ENCODE measurements at regions not wholly inside any gene's neighbourhood (a gene's known extent, or its start where the extent isn't known, plus 50 kb on each side); places are given as distances from the start of the nearest gene placed in this dataset.
"Not testable (repeated sequence)": the region's sequence is repeated elsewhere in the genome, so short reads cannot be mapped to it uniquely, and the experiment has no call there.

DNA sequence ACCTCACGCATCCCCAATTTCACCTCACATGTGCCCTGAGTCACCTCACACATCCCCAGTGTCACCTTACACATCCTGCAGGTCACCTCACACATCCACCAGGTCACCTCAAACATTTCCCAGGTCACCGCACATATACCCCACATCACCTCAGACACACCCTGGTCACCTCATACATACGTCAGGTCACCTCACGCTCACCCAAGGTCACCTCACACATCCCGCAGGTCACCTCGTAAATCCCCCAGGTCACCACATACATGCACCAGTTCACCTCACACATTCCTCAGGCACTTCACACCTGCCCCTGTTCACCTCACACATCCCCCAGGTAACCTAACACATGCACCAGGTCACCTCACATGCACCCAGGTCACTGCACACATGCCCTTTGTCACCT is 864.0 kb downstream of the TMEM121 start:
- 66% methylated on average over 6 of the region's 6 CpGs for WGBS, 2 donors
- no peaks in the 10 kb centered on the region for H3K27me3 ChIP-seq

DNA sequence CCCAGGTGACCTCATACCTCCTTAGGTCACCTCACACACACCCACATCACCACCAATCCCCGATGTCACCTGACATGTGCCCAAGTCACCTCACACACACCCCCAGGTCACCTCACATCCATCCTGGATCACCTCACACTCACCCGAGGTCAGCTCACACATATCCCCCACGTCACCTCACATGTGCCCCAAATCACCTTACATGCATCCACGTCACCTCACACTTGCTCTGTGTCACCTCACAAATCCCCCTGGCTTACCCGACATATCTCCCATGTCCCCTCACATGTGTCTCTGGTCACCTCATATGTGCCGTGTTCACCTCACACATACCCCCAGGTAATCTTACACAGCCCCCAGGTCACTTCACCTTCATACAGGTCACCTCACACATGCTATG is 864.6 kb downstream of the TMEM121 start:
- no peaks in the 10 kb centered on the region for H3K27me3 ChIP-seq
- no peaks in the 10 kb centered on the region for H3K9me3 ChIP-seq
- no peak for TF ChIP-seq POLR2A (IDR thresholded peaks at IDR 0.05)
- TF ChIP-seq, protein P1, sequence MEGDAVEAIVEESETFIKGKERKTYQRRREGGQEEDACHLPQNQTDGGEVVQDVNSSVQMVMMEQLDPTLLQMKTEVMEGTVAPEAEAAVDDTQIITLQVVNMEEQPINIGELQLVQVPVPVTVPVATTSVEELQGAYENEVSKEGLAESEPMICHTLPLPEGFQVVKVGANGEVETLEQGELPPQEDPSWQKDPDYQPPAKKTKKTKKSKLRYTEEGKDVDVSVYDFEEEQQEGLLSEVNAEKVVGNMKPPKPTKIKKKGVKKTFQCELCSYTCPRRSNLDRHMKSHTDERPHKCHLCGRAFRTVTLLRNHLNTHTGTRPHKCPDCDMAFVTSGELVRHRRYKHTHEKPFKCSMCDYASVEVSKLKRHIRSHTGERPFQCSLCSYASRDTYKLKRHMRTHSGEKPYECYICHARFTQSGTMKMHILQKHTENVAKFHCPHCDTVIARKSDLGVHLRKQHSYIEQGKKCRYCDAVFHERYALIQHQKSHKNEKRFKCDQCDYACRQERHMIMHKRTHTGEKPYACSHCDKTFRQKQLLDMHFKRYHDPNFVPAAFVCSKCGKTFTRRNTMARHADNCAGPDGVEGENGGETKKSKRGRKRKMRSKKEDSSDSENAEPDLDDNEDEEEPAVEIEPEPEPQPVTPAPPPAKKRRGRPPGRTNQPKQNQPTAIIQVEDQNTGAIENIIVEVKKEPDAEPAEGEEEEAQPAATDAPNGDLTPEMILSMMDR (IDR thresholded peaks at IDR 0.05): no peak
- H3K4me1 ChIP-seq: no peaks in the 10 kb centered on the region
- H3K36me3 ChIP-seq (replicated peaks in 1 of 2; ENCODE audit: insufficient read depth in 1 of 2, low read depth in 2 of 2): no peaks in the 10 kb centered on the region
- no peak overlapping the region for H3K4me3 ChIP-seq
- DNase-seq (no peak), ATAC-seq (no peak)
- intact Hi-C loops (cut with DNase I): no loop called here
- no peak overlapping the region for H3K27ac ChIP-seq
- WGBS, 2 donors: 49 to 52% methylated on average over 6 of the region's 6 CpGs

More for the DNA sequence above, 864.0 kb downstream of the TMEM121 start:
- no peak for TF ChIP-seq POLR2A (IDR thresholded peaks at IDR 0.05)
- TF ChIP-seq, protein P1 (IDR thresholded peaks at IDR 0.05): no peak
- Histone ChIP-seq H3K4me3 (no peak overlapping the region), H3K27ac (no peak overlapping the region), H3K4me1 (no peaks in the 10 kb centered on the region), H3K36me3 (replicated peaks in 1 of 2; ENCODE audit: insufficient read depth in 1 of 2, low read depth in 2 of 2) (no peaks in the 10 kb centered on the region), H3K9me3 (no peaks in the 10 kb centered on the region)
- intact Hi-C loops (cut with DNase I): no loop called here
- DNase-seq (no peak), ATAC-seq (no peak)

- ATAC-seq (no peak), DNase-seq (no peak)
- Histone ChIP-seq H3K9me3 (no peaks in the 10 kb centered on the region), H3K36me3 (replicated peaks in 1 of 2; ENCODE audit: insufficient read depth in 1 of 2, low read depth in 2 of 2) (no peaks in the 10 kb centered on the region), H3K27ac (no peak overlapping the region), H3K4me1 (no peaks in the 10 kb centered on the region), H3K4me3 (no peak overlapping the region), H3K27me3 (no peaks in the 10 kb centered on the region)
- 53 to 54% methylated on average over 2 of the region's 2 CpGs for WGBS, 2 donors
- intact Hi-C loops (cut with DNase I): no loop called here
- no peak for TF ChIP-seq POLR2A (IDR thresholded peaks at IDR 0.05)
- TF ChIP-seq, protein P1 (IDR thresholded peaks at IDR 0.05): no peak
Observed at GRCh38 chr14:106393742-106394141, 867.4 kb downstream of the TMEM121 start.

- intact Hi-C loops (cut with DNase I): no loop called here
- ATAC-seq (no peak), DNase-seq (no peak)
- Histone ChIP-seq H3K27ac (no peak overlapping the region), H3K27me3 (no peaks in the 10 kb centered on the region), H3K9me3 (no peaks in the 10 kb centered on the region), H3K36me3 (replicated peaks in 1 of 2; ENCODE audit: insufficient read depth in 1 of 2, low read depth in 2 of 2) (no peaks in the 10 kb centered on the region), H3K4me3 (no peak overlapping the region), H3K4me1 (no peaks in the 10 kb centered on the region)
- WGBS, 2 donors: 33 to 37% methylated on average over 5 of the region's 5 CpGs
- TF ChIP-seq, protein P1 (IDR thresholded peaks at IDR 0.05): no peak
- no peak for TF ChIP-seq POLR2A (IDR thresholded peaks at IDR 0.05)
Observed at GRCh38 chr14:106395456-106396050, 869.2 kb downstream of the TMEM121 start.

DNA sequence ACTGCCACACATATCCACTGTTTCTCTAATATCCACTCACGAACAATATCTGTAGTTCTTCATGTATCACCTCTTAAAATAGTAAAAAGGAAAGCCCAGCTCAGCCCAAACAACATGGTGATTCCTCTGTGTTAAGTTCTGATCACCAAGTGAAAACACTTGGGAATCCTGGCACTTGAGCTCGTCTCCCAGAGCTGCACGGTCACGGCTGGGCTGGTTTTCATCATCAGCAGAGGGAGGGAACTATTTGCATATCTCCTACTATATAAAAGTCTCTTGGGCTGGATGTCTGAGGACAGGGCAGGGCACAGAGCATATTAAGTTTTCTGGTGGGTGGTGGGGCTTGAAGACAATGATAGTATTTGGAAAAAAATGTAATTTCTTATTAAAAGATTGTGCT is 870.6 kb downstream of the TMEM121 start:
- ATAC-seq (no peak), DNase-seq (no peak)
- TF ChIP-seq POLR2A (IDR thresholded peaks at IDR 0.05): no peak
- TF ChIP-seq, protein P1 (IDR thresholded peaks at IDR 0.05): no peak
- no peaks in the 10 kb centered on the region for H3K36me3 ChIP-seq (replicated peaks in 1 of 2; ENCODE audit: insufficient read depth in 1 of 2, low read depth in 2 of 2)
- H3K4me1 ChIP-seq: no peaks in the 10 kb centered on the region
- no peaks in the 10 kb centered on the region for H3K27me3 ChIP-seq
- intact Hi-C loops (cut with DNase I): no loop called here
- WGBS, 2 donors: 42 to 60% methylated on average over 4 of the region's 4 CpGs
- no peak overlapping the region for H3K4me3 ChIP-seq
- H3K9me3 ChIP-seq: no peaks in the 10 kb centered on the region
- no peak overlapping the region for H3K27ac ChIP-seq

DNA sequence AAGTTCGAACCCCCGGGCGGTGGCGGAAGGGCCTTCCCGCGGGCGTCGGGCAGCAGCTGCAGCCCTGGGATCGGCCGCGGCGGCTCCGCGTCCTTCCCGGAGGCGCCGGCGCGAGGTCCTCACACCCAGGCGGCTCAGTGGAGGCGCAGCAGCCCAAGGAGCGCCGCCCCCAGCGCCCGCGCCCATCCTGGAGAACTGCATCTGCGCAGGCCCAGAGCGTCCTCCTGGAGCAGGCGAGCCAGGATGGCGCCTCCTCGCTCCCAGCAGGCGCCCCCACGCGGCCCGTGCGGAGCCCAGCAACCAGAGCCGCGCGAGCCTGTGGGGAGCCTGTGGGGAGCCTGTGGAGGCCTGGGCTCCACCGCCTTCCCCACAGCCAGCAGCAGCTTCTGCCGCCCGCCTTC is 872.5 kb downstream of the TMEM121 start:
- H3K27ac ChIP-seq; H3K4me1 ChIP-seq; H3K36me3 ChIP-seq (replicated peaks in 1 of 2; ENCODE audit: insufficient read depth in 1 of 2, low read depth in 2 of 2); H3K27me3 ChIP-seq; H3K4me3 ChIP-seq; DNase-seq; H3K9me3 ChIP-seq; intact Hi-C loops (cut with DNase I); ATAC-seq: not testable (repeated sequence)
- 42% methylated on average over 7 of the region's 42 CpGs; no CpG with 5 or more reads in 1 of the 2 donors for WGBS, 2 donors

DNA sequence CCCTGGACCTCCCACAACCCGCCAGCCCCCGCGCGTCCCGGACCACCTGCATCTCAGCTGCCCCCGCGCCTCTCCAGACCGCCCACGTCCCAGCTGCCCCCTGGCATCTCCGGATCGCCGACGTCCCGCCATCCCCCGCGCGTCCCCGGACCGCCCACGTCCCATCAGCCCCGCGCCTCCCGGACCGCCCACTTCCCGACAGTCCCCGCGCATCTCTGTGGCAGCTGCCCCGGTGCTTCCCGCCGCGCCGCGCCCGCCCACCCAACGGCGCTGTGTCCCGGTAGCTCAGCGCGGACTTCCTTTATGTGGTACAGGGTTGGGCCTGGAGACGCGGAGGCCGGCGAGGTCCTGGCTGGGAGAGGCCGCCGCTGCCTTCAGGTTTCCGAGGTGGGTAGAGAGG is 874.9 kb downstream of the TMEM121 start:
- H3K36me3 ChIP-seq (replicated peaks in 1 of 2; ENCODE audit: insufficient read depth in 1 of 2, low read depth in 2 of 2); H3K27me3 ChIP-seq; DNase-seq; ATAC-seq; H3K4me1 ChIP-seq; intact Hi-C loops (cut with DNase I); H3K27ac ChIP-seq; H3K9me3 ChIP-seq; H3K4me3 ChIP-seq: not testable (repeated sequence)
- WGBS, 2 donors: 66 to 75% methylated on average over 17 to 30 of the region's 46 CpGs

Measured in body of pancreas (tissue), 4 donors.